H9 (cell line): ENCODE measurements at regions not wholly inside any gene's neighbourhood (a gene's known extent, or its start where the extent isn't known, plus 50 kb on each side); places are given as distances from the start of the nearest gene placed in this dataset.

Experiments
- DNase-seq: peaks from one replicate; pipeline ENCODE4 v3.0.0-alpha.2; 2017
- H2AFZ ChIP-seq: one replicate; pipeline ENCODE4 v1.6.1; 2013; ENCODE audit warnings: mild to moderate bottlenecking, low read length, control low read depth, moderate library complexity
- H2AK5ac ChIP-seq: 2 replicates; pipeline ENCODE4 v1.6.1; 2013; ENCODE audit warnings: low read length, control low read depth, mixed read lengths; ENCODE audit not compliant: insufficient read length
- H2BK120ac ChIP-seq: one replicate; pipeline ENCODE4 v1.6.1; 2013; ENCODE audit warnings: low read depth, mild to moderate bottlenecking, low read length, control low read depth, inconsistent platforms; ENCODE audit not compliant: poor library complexity, severe bottlenecking
- H2BK12ac ChIP-seq: 2 replicates; pipeline ENCODE4 v1.6.1; 2013; ENCODE audit warnings: low read length, control low read depth, mixed read lengths, low read depth; ENCODE audit not compliant: insufficient read length
- H2BK15ac ChIP-seq: 2 replicates; pipeline ENCODE4 v1.6.1; 2013; ENCODE audit warnings: low read depth, low read length, control low read depth
- H2BK20ac ChIP-seq: one replicate; pipeline ENCODE4 v1.6.1; 2013; ENCODE audit warnings: low read depth, mild to moderate bottlenecking, low read length, control low read depth, inconsistent platforms; ENCODE audit not compliant: poor library complexity, severe bottlenecking
- H2BK5ac ChIP-seq: 2 replicates; pipeline ENCODE4 v1.6.1; 2013; ENCODE audit warnings: low read length, control low read depth, mixed read lengths; ENCODE audit not compliant: insufficient read length
- H3K14ac ChIP-seq: 2 replicates; pipeline ENCODE4 v1.6.1; 2013; ENCODE audit warnings: low read length, control low read depth; ENCODE audit not compliant: insufficient read depth
- H3K18ac ChIP-seq: 2 replicates; pipeline ENCODE4 v1.6.1; 2013; ENCODE audit warnings: low read depth, mild to moderate bottlenecking, mixed read lengths, low read length, control low read depth; ENCODE audit not compliant: insufficient read length
- H3K23ac ChIP-seq: 2 replicates; pipeline ENCODE4 v1.6.1; 2013; ENCODE audit warnings: low read length, control low read depth, mixed read lengths, low read depth; ENCODE audit not compliant: insufficient read length
- H3K23me2 ChIP-seq: 2 replicates; pipeline ENCODE4 v1.6.1; 2013; ENCODE audit warnings: low read depth, mild to moderate bottlenecking, mixed read lengths, low read length, control low read depth; ENCODE audit not compliant: insufficient read length, poor library complexity, severe bottlenecking
- H3K27ac ChIP-seq: 2 replicates; pipeline ENCODE4 v1.5.1; 2013; ENCODE audit warnings: low read length, control low read depth, mixed read lengths, low read depth; ENCODE audit not compliant: insufficient read length
- H3K27me3 ChIP-seq: 2 replicates; pipeline ENCODE4 v1.6.1; 2013; ENCODE audit warnings: low read length, control low read depth, inconsistent platforms; ENCODE audit not compliant: insufficient read depth
- H3K4ac ChIP-seq: 2 replicates; pipeline ENCODE4 v1.6.1; 2013; ENCODE audit warnings: low read depth, mild to moderate bottlenecking, control low read depth, inconsistent platforms, low read length, moderate library complexity
- H3K4me1 ChIP-seq: 2 replicates; pipeline ENCODE4 v1.6.1; 2013; ENCODE audit warnings: low read length, control low read depth, inconsistent platforms; ENCODE audit not compliant: insufficient read depth
- H3K4me2 ChIP-seq: 2 replicates; pipeline ENCODE4 v1.6.1; 2013; ENCODE audit warnings: low read length, control low read depth, mixed read lengths; ENCODE audit not compliant: insufficient read length, insufficient read depth
- H3K56ac ChIP-seq: 2 replicates; pipeline ENCODE4 v1.6.1; 2013; ENCODE audit warnings: low read depth, mild to moderate bottlenecking, mixed read lengths, low read length, control low read depth; ENCODE audit not compliant: insufficient read length
- H3K79me1 ChIP-seq: 2 replicates; pipeline ENCODE4 v1.6.1; 2013; ENCODE audit warnings: low read depth, mild to moderate bottlenecking, moderate library complexity, low read length, control low read depth, inconsistent platforms; ENCODE audit not compliant: insufficient read depth, poor library complexity, severe bottlenecking
- H3K79me2 ChIP-seq: 2 replicates; pipeline ENCODE4 v1.6.1; 2013; ENCODE audit warnings: low read length, control low read depth, inconsistent platforms; ENCODE audit not compliant: insufficient read depth
- H3K9ac ChIP-seq: 2 replicates; pipeline ENCODE4 v1.6.1; 2013; ENCODE audit warnings: low read length, control low read depth, mixed read lengths; ENCODE audit not compliant: insufficient read length; ENCODE audit errors: extremely low read depth
- H3K9me3 ChIP-seq: one replicate; pipeline ENCODE4 v1.6.1; 2013; ENCODE audit warnings: low read depth, low read length, inconsistent platforms; ENCODE audit not compliant: control insufficient read depth
- H3T11ph ChIP-seq: one replicate; pipeline ENCODE4 v1.6.1; 2013; ENCODE audit warnings: mild to moderate bottlenecking, low read length, control low read depth, inconsistent platforms
- H4K20me1 ChIP-seq: one replicate; pipeline ENCODE4 v1.6.1; 2013; ENCODE audit not compliant: control insufficient read depth, insufficient read length, insufficient read depth
- H4K5ac ChIP-seq: 2 replicates; pipeline ENCODE4 v1.6.1; 2013; ENCODE audit warnings: low read depth, mild to moderate bottlenecking, mixed read lengths, low read length, control low read depth; ENCODE audit not compliant: insufficient read length
- H4K8ac ChIP-seq: replicated peaks from 2 replicates; pipeline ENCODE4 v1.6.1; 2013; ENCODE audit warnings: low read length, control low read depth, mixed read lengths, low read depth; ENCODE audit not compliant: insufficient read length
- H4K91ac ChIP-seq: 2 replicates; pipeline ENCODE4 v1.6.1; 2013; ENCODE audit warnings: low read depth, mild to moderate bottlenecking, moderate library complexity, mixed read lengths, low read length, control low read depth; ENCODE audit not compliant: insufficient read length
- H3K27ac Mint-ChIP-seq, 3 experiments: 2 replicates in 2 of 3; 3 replicates in 1 of 3; pipeline ENCODE4 v1.8.0; 2020 to 2021; ENCODE audit warnings: mixed read lengths in 3 of 3, mild to moderate bottlenecking in 1 of 3, moderate library complexity in 1 of 3
- H3K27me3 Mint-ChIP-seq: 2 replicates; pipeline ENCODE4 v1.8.0; 2021; ENCODE audit warnings: low read depth, mild to moderate bottlenecking, moderate library complexity, mixed read lengths
- H3K36me3 Mint-ChIP-seq, 3 experiments: 2 replicates in 2 of 3; 3 replicates in 1 of 3; pipeline ENCODE4 v1.8.0; 2020 to 2021; ENCODE audit warnings: low read depth in 3 of 3, mixed read lengths in 3 of 3; ENCODE audit not compliant: insufficient read depth in 1 of 3
- H3K4me1 Mint-ChIP-seq, 2 experiments: 2 replicates each; pipeline ENCODE4 v1.8.0; 2020; ENCODE audit warnings: mixed read lengths in 2 of 2
- H3K4me3 Mint-ChIP-seq, 2 experiments: 2 replicates in 1 of 2; 3 replicates in 1 of 2; pipeline ENCODE4 v1.8.0; 2020 to 2021; ENCODE audit warnings: mild to moderate bottlenecking in 2 of 2, mixed read lengths in 2 of 2, moderate library complexity in 1 of 2
- H3K9me3 Mint-ChIP-seq, 2 experiments: 2 replicates in 1 of 2; 3 replicates in 1 of 2; pipeline ENCODE4 v1.8.0; 2020; ENCODE audit warnings: mild to moderate bottlenecking in 2 of 2, mixed read lengths in 2 of 2, moderate library complexity in 1 of 2
- CTCF ChIP-seq: fragments of 200-600 bp; sonication (generic); conservative IDR thresholded peaks from 3 replicates; pipeline ENCODE4 v1.8.0; 2021; ENCODE audit warnings: antibody characterized with exemption, mild to moderate bottlenecking
- WGBS: extraction: QIAGEN DNeasy Blood & Tissue Kit; methylation state at CpG from one replicate; pipeline ENCODE4 v1.1.7; 2013; ENCODE audit warnings: missing lambda C conversion rate, low lambda C conversion rate, mixed read lengths; ENCODE audit not compliant: insufficient read length; ENCODE audit errors: extremely low coverage; 5-methylcytosine and 5-hydroxymethylcytosine counted together

DNA sequence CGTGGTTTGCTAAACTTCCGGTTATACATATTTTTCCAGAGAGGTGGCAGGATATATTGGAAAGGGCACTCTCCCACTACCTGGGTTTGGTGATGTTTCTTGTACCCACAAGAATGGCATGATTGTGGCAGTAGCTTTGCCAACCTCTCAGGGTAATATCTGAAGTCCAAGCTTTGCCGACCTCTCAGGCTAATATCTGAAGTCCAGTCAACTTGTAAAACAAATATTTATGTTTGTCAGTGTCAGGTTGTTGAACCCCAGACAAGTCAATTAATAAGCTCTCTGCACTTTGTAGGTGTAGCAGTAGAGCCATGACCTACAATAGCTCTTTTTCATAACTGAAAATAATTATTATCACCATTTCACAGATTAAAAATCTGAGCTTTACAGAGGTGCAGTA, 167.0 kb downstream of the POU4F1 start:
- Histone ChIP-seq H3K23ac (no peak overlapping the region), H3K27ac (no peak overlapping the region), H2BK5ac (no peak overlapping the region), H3K9me3 (no peaks in the 10 kb centered on the region), H4K91ac (no peak overlapping the region), H3K18ac (no peak overlapping the region), H2BK12ac (no peak overlapping the region), H3K4me1 (no peaks in the 10 kb centered on the region), H4K8ac (no peak overlapping the region), H3K14ac (no peak overlapping the region), H3K27me3 (no peaks in the 10 kb centered on the region), H4K20me1 (no peaks in the 10 kb centered on the region), H2AK5ac (no peak overlapping the region), H3K4me2 (no peak overlapping the region), H2BK20ac (no peak overlapping the region), H3K79me2 (no peaks in the 10 kb centered on the region), H3K9ac (no peak overlapping the region), H2BK15ac (no peak overlapping the region), H3K4ac (no peak overlapping the region), H3K56ac (no peak overlapping the region), H3K23me2 (no peaks in the 10 kb centered on the region), H3T11ph (no peak overlapping the region), H3K79me1 (no peaks in the 10 kb centered on the region), H4K5ac (no peak overlapping the region), H2BK120ac (no peak overlapping the region), H2AFZ (no peak overlapping the region)
- TF ChIP-seq CTCF: no peak
- Mint-ChIP-seq H3K4me1 (peaks cover 7 to 8% of the 10 kb centered on the region in 2 experiments), H3K9me3 (no peaks in the 10 kb centered on the region; a peak in 1 of 5 replicates), H3K4me3 (no peak overlapping the region), H3K27ac (no peak overlapping the region), H3K27me3 (no peaks in the 10 kb centered on the region), H3K36me3 (no peaks in the 10 kb centered on the region)
- DNase-seq: no peak
- WGBS: no CpG with 5 or more reads among the region's 3 CpGs
